ENCODE measurements at regions not wholly inside any gene's neighbourhood (a gene's known extent, or its start where the extent isn't known, plus 50 kb on each side); places are given as distances from the start of the nearest gene placed in this dataset.

- H3K9me3 Mint-ChIP-seq: no peaks in the 10 kb centered on the region
- ATAC-seq: no peak
- no peaks in the 10 kb centered on the region for H3K36me3 Mint-ChIP-seq
- no peak overlapping the region for H3K27ac Mint-ChIP-seq
- no peak for DNase-seq (ENCODE audit: low spot score in 2 of 2)
- H3K4me1 Mint-ChIP-seq: peaks cover 24% of the 10 kb centered on the region
- no peak overlapping the region for H3K4me3 Mint-ChIP-seq
These were observed 388.2 kb upstream of the CITED2 start for GRCh38 chr6:139762587-139763031.

GRCh38 chr6:139760128-139760527, 385.7 kb upstream of the CITED2 start:
- ATAC-seq (no peak), DNase-seq (ENCODE audit: low spot score in 2 of 2) (no peak)
- Mint-ChIP-seq H3K36me3 (no peaks in the 10 kb centered on the region), H3K4me1 (peaks cover 15% of the 10 kb centered on the region), H3K4me3 (no peak overlapping the region), H3K27ac (no peak overlapping the region), H3K9me3 (no peaks in the 10 kb centered on the region)

- DNase-seq (ENCODE audit: low spot score in 2 of 2): no peak
- Mint-ChIP-seq H3K36me3 (no peaks in the 10 kb centered on the region), H3K4me1 (peaks cover 4% of the 10 kb centered on the region), H3K4me3 (no peak overlapping the region), H3K9me3 (no peaks in the 10 kb centered on the region), H3K27ac (no peak overlapping the region)
- ATAC-seq: no peak
These were observed 384.6 kb upstream of the CITED2 start for GRCh38 chr6:139759086-139759485.

- Mint-ChIP-seq H3K36me3 (no peaks in the 10 kb centered on the region), H3K9me3 (no peaks in the 10 kb centered on the region), H3K4me3 (no peak overlapping the region), H3K27ac (no peak overlapping the region), H3K4me1 (no peaks in the 10 kb centered on the region)
- DNase-seq (ENCODE audit: low spot score in 2 of 2) (no peak), ATAC-seq (no peak)
These were observed 383.8 kb upstream of the CITED2 start for GRCh38 chr6:139758209-139758611.

GRCh38 chr6:139757784-139758183, 383.3 kb upstream of the CITED2 start:
- no peak for ATAC-seq
- Mint-ChIP-seq H3K4me3 (no peak overlapping the region), H3K36me3 (no peaks in the 10 kb centered on the region), H3K27ac (no peak overlapping the region), H3K4me1 (no peaks in the 10 kb centered on the region), H3K9me3 (no peaks in the 10 kb centered on the region)
- no peak for DNase-seq (ENCODE audit: low spot score in 2 of 2)

- Mint-ChIP-seq H3K4me3 (no peak overlapping the region), H3K36me3 (no peaks in the 10 kb centered on the region), H3K27ac (no peak overlapping the region), H3K4me1 (no peaks in the 10 kb centered on the region), H3K9me3 (no peaks in the 10 kb centered on the region)
- ATAC-seq: no peak
- DNase-seq (ENCODE audit: low spot score in 2 of 2): no peak
These were observed 381.9 kb upstream of the CITED2 start for GRCh38 chr6:139756381-139756780.

- Mint-ChIP-seq H3K36me3 (no peaks in the 10 kb centered on the region), H3K27ac (no peak overlapping the region), H3K9me3 (no peaks in the 10 kb centered on the region), H3K4me1 (no peaks in the 10 kb centered on the region), H3K4me3 (no peak overlapping the region)
- DNase-seq (ENCODE audit: low spot score in 2 of 2) (no peak), ATAC-seq (no peak)
These were observed 380.7 kb upstream of the CITED2 start for GRCh38 chr6:139754898-139755775.

GRCh38 chr6:139753198-139753861, 378.9 kb upstream of the CITED2 start:
- ATAC-seq (no peak), DNase-seq (ENCODE audit: low spot score in 2 of 2) (no peak)
- Mint-ChIP-seq H3K36me3 (no peaks in the 10 kb centered on the region), H3K4me1 (no peaks in the 10 kb centered on the region), H3K27ac (no peak overlapping the region), H3K4me3 (no peak overlapping the region), H3K9me3 (no peaks in the 10 kb centered on the region)

GRCh38 chr6:139752086-139752485, 377.6 kb upstream of the CITED2 start:
- ATAC-seq: no peak
- Mint-ChIP-seq H3K27ac (no peak overlapping the region), H3K9me3 (no peaks in the 10 kb centered on the region), H3K36me3 (no peaks in the 10 kb centered on the region), H3K4me3 (no peak overlapping the region), H3K4me1 (no peaks in the 10 kb centered on the region)
- DNase-seq (ENCODE audit: low spot score in 2 of 2): no peak

- H3K36me3 Mint-ChIP-seq: no peaks in the 10 kb centered on the region
- H3K4me3 Mint-ChIP-seq: no peak overlapping the region
- no peak overlapping the region for H3K27ac Mint-ChIP-seq
- no peaks in the 10 kb centered on the region for H3K4me1 Mint-ChIP-seq
- H3K9me3 Mint-ChIP-seq: no peaks in the 10 kb centered on the region
- ATAC-seq: no peak
- DNase-seq (ENCODE audit: low spot score in 2 of 2): no peak
These were observed 376.7 kb upstream of the CITED2 start for GRCh38 chr6:139751179-139751578.

- H3K27ac Mint-ChIP-seq: no peak overlapping the region
- H3K4me1 Mint-ChIP-seq: no peaks in the 10 kb centered on the region
- ATAC-seq: no peak
- H3K36me3 Mint-ChIP-seq: no peaks in the 10 kb centered on the region
- no peaks in the 10 kb centered on the region for H3K9me3 Mint-ChIP-seq
- no peak for DNase-seq (ENCODE audit: low spot score in 2 of 2)
- no peak overlapping the region for H3K4me3 Mint-ChIP-seq
These were observed 374.1 kb upstream of the CITED2 start for GRCh38 chr6:139748353-139749146.

- no peaks in the 10 kb centered on the region for H3K9me3 Mint-ChIP-seq
- ATAC-seq: no peak
- no peak for DNase-seq (ENCODE audit: low spot score in 2 of 2)
- no peak overlapping the region for H3K27ac Mint-ChIP-seq
- no peak overlapping the region for H3K4me3 Mint-ChIP-seq
- no peaks in the 10 kb centered on the region for H3K4me1 Mint-ChIP-seq
- H3K36me3 Mint-ChIP-seq: no peaks in the 10 kb centered on the region
These were observed 372.7 kb upstream of the CITED2 start for GRCh38 chr6:139747154-139747553.

- no peak for DNase-seq (ENCODE audit: low spot score in 2 of 2)
- Mint-ChIP-seq H3K4me3 (no peak overlapping the region), H3K27ac (no peak overlapping the region), H3K4me1 (no peaks in the 10 kb centered on the region), H3K36me3 (no peaks in the 10 kb centered on the region), H3K9me3 (no peaks in the 10 kb centered on the region)
- ATAC-seq: no peak
These were observed 370.4 kb upstream of the CITED2 start for GRCh38 chr6:139744891-139745290.

- Mint-ChIP-seq H3K36me3 (no peaks in the 10 kb centered on the region), H3K4me3 (no peak overlapping the region), H3K9me3 (no peaks in the 10 kb centered on the region), H3K27ac (no peak overlapping the region), H3K4me1 (no peaks in the 10 kb centered on the region)
- no peak for ATAC-seq
- no peak for DNase-seq (ENCODE audit: low spot score in 2 of 2)
These were observed 369.4 kb upstream of the CITED2 start for GRCh38 chr6:139743664-139744437.

- ATAC-seq (no peak), DNase-seq (ENCODE audit: low spot score in 2 of 2) (no peak)
- Mint-ChIP-seq H3K4me3 (no peak overlapping the region), H3K9me3 (no peaks in the 10 kb centered on the region), H3K4me1 (no peaks in the 10 kb centered on the region), H3K27ac (no peak overlapping the region), H3K36me3 (no peaks in the 10 kb centered on the region)
These were observed 368.2 kb upstream of the CITED2 start for GRCh38 chr6:139742671-139743070.
